ENCODE measurements at regions not wholly inside any gene's neighbourhood (a gene's known extent, or its start where the extent isn't known, plus 50 kb on each side); places are given as distances from the start of the nearest gene placed in this dataset.

DNA sequence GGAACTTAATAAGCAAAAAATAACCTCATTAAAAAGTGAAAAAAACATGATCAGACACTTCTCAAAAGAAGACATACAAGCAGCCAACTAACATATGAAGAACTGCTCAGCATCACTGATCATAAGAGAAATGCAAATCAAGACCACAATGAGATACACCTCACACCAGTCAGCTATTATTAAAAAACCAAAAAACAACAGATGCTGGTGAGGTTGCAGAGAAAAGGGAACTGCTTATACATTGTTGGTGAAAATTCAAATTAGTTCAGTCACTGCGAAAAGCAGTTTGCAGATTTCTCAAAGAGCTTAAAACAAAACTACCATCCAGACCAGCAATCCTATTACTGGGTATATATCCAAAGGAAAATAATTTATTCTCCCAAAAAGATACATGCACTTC is 513.3 kb downstream of the MDFIC start:
- Histone ChIP-seq H3K4me3 (ENCODE audit: low read depth, low read length) (no peak overlapping the region), H3K27me3 (ENCODE audit: control insufficient read depth, insufficient read depth, low read length) (peaks cover 2% of the 10 kb centered on the region), H3K36me3 (ENCODE audit: control insufficient read depth, insufficient read depth, low read length) (no peaks in the 10 kb centered on the region)
- FAIRE-seq, result no peak
- no peak for DNase-seq (ENCODE audit: low read depth)
- TF ChIP-seq, protein P1, sequence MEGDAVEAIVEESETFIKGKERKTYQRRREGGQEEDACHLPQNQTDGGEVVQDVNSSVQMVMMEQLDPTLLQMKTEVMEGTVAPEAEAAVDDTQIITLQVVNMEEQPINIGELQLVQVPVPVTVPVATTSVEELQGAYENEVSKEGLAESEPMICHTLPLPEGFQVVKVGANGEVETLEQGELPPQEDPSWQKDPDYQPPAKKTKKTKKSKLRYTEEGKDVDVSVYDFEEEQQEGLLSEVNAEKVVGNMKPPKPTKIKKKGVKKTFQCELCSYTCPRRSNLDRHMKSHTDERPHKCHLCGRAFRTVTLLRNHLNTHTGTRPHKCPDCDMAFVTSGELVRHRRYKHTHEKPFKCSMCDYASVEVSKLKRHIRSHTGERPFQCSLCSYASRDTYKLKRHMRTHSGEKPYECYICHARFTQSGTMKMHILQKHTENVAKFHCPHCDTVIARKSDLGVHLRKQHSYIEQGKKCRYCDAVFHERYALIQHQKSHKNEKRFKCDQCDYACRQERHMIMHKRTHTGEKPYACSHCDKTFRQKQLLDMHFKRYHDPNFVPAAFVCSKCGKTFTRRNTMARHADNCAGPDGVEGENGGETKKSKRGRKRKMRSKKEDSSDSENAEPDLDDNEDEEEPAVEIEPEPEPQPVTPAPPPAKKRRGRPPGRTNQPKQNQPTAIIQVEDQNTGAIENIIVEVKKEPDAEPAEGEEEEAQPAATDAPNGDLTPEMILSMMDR (IDR thresholded peaks at IDR 0.05; ENCODE audit: insufficient read depth, low read length, severe bottlenecking), result no peak

DNA sequence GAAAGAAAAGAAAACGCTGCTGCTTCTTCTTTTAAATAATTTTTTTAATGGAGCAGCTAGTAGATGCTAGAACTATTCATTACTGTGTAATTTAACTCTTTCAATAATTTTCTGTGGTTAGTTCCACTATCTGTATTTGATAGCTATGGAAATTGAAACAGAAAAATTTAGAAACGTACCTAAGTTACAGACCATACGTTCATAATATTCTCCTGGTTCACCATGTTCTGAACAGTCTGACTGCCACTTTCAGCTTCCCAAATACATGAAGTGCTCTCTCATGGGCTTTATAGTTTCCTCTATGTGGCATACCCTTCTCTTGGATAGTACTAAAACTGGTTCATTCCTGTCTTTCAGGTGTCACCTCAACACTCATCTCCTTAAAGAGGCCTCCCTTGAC is 508.0 kb downstream of the MDFIC start:
- Histone ChIP-seq H3K4me3 (ENCODE audit: low read depth, low read length) (no peak overlapping the region), H3K36me3 (ENCODE audit: control insufficient read depth, insufficient read depth, low read length) (no peaks in the 10 kb centered on the region), H3K27me3 (ENCODE audit: control insufficient read depth, insufficient read depth, low read length) (peaks cover 2% of the 10 kb centered on the region)
- TF ChIP-seq, protein P1 (IDR thresholded peaks at IDR 0.05; ENCODE audit: insufficient read depth, low read length, severe bottlenecking), result no peak
- DNase-seq (ENCODE audit: low read depth) (no peak), FAIRE-seq (no peak)

DNA sequence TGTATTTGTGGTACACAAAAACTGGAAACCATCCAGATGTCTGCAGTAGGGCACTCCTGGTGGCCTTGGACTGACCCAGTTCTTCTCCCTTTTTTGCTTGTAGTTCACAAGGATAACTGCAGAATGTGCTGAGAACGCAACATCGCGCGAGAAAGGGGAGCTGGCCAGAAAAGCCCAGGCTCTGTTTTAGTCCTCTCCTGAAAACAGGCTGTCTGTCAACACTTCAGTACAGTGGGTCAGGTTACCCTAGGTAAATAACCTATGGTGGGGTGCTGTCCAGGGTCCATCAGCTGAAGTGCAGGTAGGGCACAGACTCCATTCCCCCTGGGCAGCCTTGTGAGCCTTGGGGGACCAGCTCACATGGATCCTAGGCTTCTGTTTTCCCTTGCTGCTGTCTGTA is 495.8 kb downstream of the MDFIC start:
- FAIRE-seq (no peak), DNase-seq (ENCODE audit: low read depth) (no peak)
- Histone ChIP-seq H3K36me3 (ENCODE audit: control insufficient read depth, insufficient read depth, low read length) (no peaks in the 10 kb centered on the region), H3K4me3 (ENCODE audit: low read depth, low read length) (no peak overlapping the region), H3K27me3 (ENCODE audit: control insufficient read depth, insufficient read depth, low read length) (no peaks in the 10 kb centered on the region)
- TF ChIP-seq, protein P1 (IDR thresholded peaks at IDR 0.05; ENCODE audit: insufficient read depth, low read length, severe bottlenecking), result no peak

DNA sequence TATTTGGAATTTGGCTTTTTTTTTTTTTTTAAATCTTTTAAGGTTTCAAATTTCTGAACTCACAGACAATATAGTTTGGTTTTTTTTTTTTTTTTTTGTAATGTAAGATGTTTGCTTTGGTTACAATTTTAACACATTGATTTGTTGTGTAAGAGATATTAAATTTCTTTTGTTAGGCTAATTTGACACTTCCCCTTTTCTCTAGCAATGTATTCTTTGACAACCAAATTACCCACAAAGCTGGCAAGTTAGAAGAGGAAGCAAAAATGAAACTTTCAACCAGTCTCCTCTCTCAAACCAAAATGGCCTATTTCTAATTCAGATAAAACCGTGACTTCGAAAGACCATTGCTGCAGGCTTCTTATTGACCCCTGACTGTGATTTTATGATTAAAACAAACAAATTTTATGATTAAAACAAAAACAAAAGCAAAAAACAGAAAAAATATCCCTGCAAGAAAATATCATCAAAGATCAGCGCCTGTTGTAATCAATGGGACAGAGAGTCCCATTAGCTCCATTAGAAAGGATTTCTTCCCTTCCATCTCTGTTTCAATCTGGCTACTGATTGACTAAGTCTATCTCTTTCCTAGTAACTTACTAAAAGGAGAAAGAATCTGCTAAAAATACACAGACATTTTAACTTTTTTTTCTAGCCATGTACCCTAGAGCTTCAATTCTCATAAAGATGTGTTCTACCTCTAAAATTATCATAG is 489.2 kb downstream of the MDFIC start:
- H3K27me3 ChIP-seq (ENCODE audit: control insufficient read depth, insufficient read depth, low read length), result no peaks in the 10 kb centered on the region
- FAIRE-seq (no peak), DNase-seq (ENCODE audit: low read depth) (no peak)
- no peak overlapping the region for H3K4me3 ChIP-seq (ENCODE audit: low read depth, low read length)
- no peaks in the 10 kb centered on the region for H3K36me3 ChIP-seq (ENCODE audit: control insufficient read depth, insufficient read depth, low read length)
- TF ChIP-seq, protein P1 (IDR thresholded peaks at IDR 0.05; ENCODE audit: insufficient read depth, low read length, severe bottlenecking), result no peak

DNA sequence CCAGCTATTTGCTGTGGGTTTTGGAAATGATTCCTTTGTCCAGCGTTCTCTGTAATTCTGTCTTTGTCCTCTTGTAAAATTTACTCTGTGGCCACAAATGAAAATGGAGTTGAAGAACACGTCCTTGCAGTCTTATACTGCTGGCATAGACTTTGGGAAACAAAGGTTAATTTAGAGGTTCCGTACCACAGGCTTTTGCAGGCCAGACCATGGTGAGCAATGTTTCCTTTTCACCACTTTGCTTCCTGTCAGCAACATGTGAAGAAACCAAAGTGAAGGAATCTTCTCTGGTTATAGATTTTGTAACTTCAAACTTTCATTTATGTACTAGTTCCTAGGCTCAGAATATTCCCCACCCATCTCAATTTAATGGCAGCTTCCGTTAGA is 488.5 kb downstream of the MDFIC start:
- no peak overlapping the region for H3K4me3 ChIP-seq (ENCODE audit: low read depth, low read length)
- TF ChIP-seq, protein P1 (IDR thresholded peaks at IDR 0.05; ENCODE audit: insufficient read depth, low read length, severe bottlenecking), result no peak
- no peaks in the 10 kb centered on the region for H3K36me3 ChIP-seq (ENCODE audit: control insufficient read depth, insufficient read depth, low read length)
- FAIRE-seq, result no peak
- no peaks in the 10 kb centered on the region for H3K27me3 ChIP-seq (ENCODE audit: control insufficient read depth, insufficient read depth, low read length)
- no peak for DNase-seq (ENCODE audit: low read depth)
